BLaER1 (cell line): ENCODE measurements at regions not wholly inside any gene's neighbourhood (a gene's known extent, or its start where the extent isn't known, plus 50 kb on each side); places are given as distances from the start of the nearest gene placed in this dataset.

ENCODE experiments used
- H3K27ac ChIP-seq: shearing (Covaris generic); formaldehyde crosslinking; 2 replicates; pipeline ENCODE4 v1.8.1; 2022
- H3K27me3 ChIP-seq: shearing (Covaris generic); formaldehyde crosslinking; 2 replicates; pipeline ENCODE4 v1.8.1; 2022
- H3K36me3 ChIP-seq: shearing (Covaris generic); formaldehyde crosslinking; 2 replicates; pipeline ENCODE4 v1.8.1; 2022
- H3K4me1 ChIP-seq: shearing (Covaris generic); formaldehyde crosslinking; 2 replicates; pipeline ENCODE4 v1.8.1; 2022
- H3K4me2 ChIP-seq: shearing (Covaris generic); formaldehyde crosslinking; 2 replicates; pipeline ENCODE4 v1.8.1; 2022
- H3K4me3 ChIP-seq: shearing (Covaris generic); formaldehyde crosslinking; 2 replicates; pipeline ENCODE4 v1.8.1; 2022
- H3K9ac ChIP-seq: shearing (Covaris generic); formaldehyde crosslinking; 2 replicates; pipeline ENCODE4 v1.8.1; 2022
- H3K9me3 ChIP-seq: shearing (Covaris generic); formaldehyde crosslinking; 2 replicates; pipeline ENCODE4 v1.8.1; 2022
- H4K20me1 ChIP-seq: shearing (Covaris generic); formaldehyde crosslinking; 2 replicates; pipeline ENCODE4 v1.8.1; 2022
- Cebpa-rat ChIP-seq: shearing (Covaris generic); IDR thresholded peaks from 2 replicates; pipeline ENCODE4 v1.8.1; 2022

DNA sequence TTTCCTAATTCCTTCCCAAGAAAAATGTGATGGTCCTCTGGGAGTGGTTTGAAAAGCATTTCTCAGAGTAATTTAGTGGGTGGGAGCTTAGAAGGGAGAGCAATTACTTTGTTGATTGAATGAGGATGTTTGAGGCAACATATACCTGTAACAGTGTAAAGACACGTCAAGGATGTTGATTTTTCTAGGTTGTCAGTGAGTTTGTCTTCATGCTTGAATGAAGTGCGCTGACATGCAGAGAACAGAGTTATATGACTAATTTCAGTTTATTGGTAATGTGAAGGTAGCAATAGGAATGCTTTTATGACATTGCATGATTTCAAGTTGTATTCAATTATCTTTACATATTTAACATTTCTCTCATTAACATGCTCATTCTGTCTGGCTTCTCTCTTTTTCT, 286.9 kb downstream of the NFKBIZ start:
- Histone ChIP-seq H3K4me1 (no peaks in the 10 kb centered on the region), H3K9me3 (no peaks in the 10 kb centered on the region), H4K20me1 (no peaks in the 10 kb centered on the region), H3K4me3 (no peak overlapping the region), H3K9ac (no peak overlapping the region), H3K36me3 (no peaks in the 10 kb centered on the region), H3K27me3 (no peaks in the 10 kb centered on the region), H3K4me2 (no peak overlapping the region), H3K27ac (no peak overlapping the region)
- no peak for TF ChIP-seq Cebpa-rat

DNA sequence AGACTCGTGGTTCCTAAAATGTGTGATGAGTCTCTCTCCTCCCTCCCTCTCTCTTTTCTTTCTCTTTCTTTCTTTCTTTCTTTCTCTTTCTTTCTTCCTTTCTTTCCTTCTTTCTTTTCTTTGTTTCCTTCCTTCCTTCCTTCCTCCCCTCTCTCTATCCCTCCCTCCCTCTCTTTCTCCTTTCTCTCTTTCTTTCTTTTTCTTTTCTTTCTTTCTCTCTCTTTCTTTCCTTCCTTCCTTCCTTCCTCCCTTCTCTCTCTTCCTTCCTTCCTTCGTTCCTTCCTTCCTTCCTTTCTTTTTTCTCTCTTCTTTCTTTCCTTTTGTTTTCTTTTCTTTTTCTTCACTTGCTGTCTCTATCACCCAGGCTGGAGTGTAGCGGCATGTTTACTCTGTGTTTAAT, 290.8 kb downstream of the NFKBIZ start:
- Histone ChIP-seq H3K9ac (no peak overlapping the region), H3K9me3 (no peaks in the 10 kb centered on the region), H3K36me3 (no peaks in the 10 kb centered on the region), H3K27me3 (no peaks in the 10 kb centered on the region), H3K4me3 (no peak overlapping the region), H3K4me2 (no peak overlapping the region), H3K4me1 (no peaks in the 10 kb centered on the region), H4K20me1 (no peaks in the 10 kb centered on the region), H3K27ac (no peak overlapping the region)
- TF ChIP-seq Cebpa-rat = no peak

- H4K20me1 ChIP-seq = no peaks in the 10 kb centered on the region
- TF ChIP-seq Cebpa-rat = no peak
- no peaks in the 10 kb centered on the region for H3K36me3 ChIP-seq
- no peaks in the 10 kb centered on the region for H3K9me3 ChIP-seq
- H3K27me3 ChIP-seq = no peaks in the 10 kb centered on the region
- no peak overlapping the region for H3K27ac ChIP-seq
- H3K4me2 ChIP-seq = no peak overlapping the region
- H3K9ac ChIP-seq = no peak overlapping the region
- H3K4me3 ChIP-seq = no peak overlapping the region
- H3K4me1 ChIP-seq = no peaks in the 10 kb centered on the region
Measured at GRCh38 chr3:102141096-102141927, 292.0 kb downstream of the NFKBIZ start.

- Histone ChIP-seq H3K36me3 (no peaks in the 10 kb centered on the region), H3K27me3 (no peaks in the 10 kb centered on the region), H3K9me3 (no peaks in the 10 kb centered on the region), H3K4me1 (no peaks in the 10 kb centered on the region), H3K4me3 (no peak overlapping the region), H3K9ac (no peak overlapping the region), H3K27ac (no peak overlapping the region), H4K20me1 (no peaks in the 10 kb centered on the region), H3K4me2 (no peak overlapping the region)
- no peak for TF ChIP-seq Cebpa-rat
Measured at GRCh38 chr3:102141928-102142239, 292.6 kb downstream of the NFKBIZ start.

DNA sequence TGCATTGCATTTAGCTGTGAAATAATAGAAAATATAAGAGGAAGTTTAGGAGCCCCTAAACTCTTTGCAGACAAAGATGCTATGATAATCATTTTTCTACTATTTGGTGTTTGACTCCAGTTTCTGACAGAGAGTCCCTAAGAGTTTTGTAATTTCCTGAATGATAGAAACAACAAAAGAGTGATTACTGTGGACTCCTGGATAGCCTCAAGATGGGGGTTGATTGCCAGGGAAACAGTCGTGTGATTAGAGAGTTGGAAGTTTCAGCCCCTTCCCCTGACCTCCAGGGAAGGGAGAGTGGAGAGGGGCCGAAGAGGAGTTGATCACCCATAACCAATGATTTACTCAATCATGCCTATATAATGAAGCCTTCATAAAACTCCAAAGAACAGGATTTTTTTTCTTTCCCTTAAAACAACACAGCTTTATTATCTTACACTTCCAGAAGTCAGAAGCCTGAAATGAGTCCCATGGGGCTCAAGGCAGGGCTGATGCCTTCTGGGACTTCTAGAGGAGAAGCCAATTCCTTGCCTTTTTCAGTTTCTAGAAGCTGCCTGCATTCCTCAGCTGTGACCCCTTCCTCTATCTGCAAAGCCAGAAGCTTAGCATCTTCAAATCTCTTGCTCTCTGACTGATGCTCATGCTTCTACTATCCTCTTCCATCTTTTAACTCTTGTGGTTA, 292.3 kb upstream of the ZPLD1 start:
- Histone ChIP-seq H3K4me2 (no peak overlapping the region), H3K9ac (no peak overlapping the region)

GRCh38 chr3:102143536-102143935, 291.3 kb upstream of the ZPLD1 start:
- H3K36me3 ChIP-seq = no peaks in the 10 kb centered on the region
- H3K9me3 ChIP-seq = no peaks in the 10 kb centered on the region
- H3K4me1 ChIP-seq = no peaks in the 10 kb centered on the region
- H4K20me1 ChIP-seq = no peaks in the 10 kb centered on the region
- no peak overlapping the region for H3K27ac ChIP-seq
- H3K4me2 ChIP-seq = no peak overlapping the region
- H3K4me3 ChIP-seq = no peak overlapping the region
- no peaks in the 10 kb centered on the region for H3K27me3 ChIP-seq
- no peak for TF ChIP-seq Cebpa-rat
- no peak overlapping the region for H3K9ac ChIP-seq

More for the DNA sequence above, 292.3 kb upstream of the ZPLD1 start:
- Histone ChIP-seq H4K20me1 (no peaks in the 10 kb centered on the region), H3K27ac (no peak overlapping the region), H3K4me1 (no peaks in the 10 kb centered on the region), H3K9me3 (no peaks in the 10 kb centered on the region), H3K27me3 (no peaks in the 10 kb centered on the region), H3K36me3 (no peaks in the 10 kb centered on the region), H3K4me3 (no peak overlapping the region)
- no peak for TF ChIP-seq Cebpa-rat

GRCh38 chr3:102144063-102144462, 290.8 kb upstream of the ZPLD1 start:
- Histone ChIP-seq H3K4me3 (no peak overlapping the region), H4K20me1 (no peaks in the 10 kb centered on the region), H3K4me1 (no peaks in the 10 kb centered on the region), H3K27ac (no peak overlapping the region), H3K27me3 (no peaks in the 10 kb centered on the region), H3K9me3 (no peaks in the 10 kb centered on the region), H3K4me2 (no peak overlapping the region), H3K36me3 (no peaks in the 10 kb centered on the region), H3K9ac (no peak overlapping the region)
- no peak for TF ChIP-seq Cebpa-rat

DNA sequence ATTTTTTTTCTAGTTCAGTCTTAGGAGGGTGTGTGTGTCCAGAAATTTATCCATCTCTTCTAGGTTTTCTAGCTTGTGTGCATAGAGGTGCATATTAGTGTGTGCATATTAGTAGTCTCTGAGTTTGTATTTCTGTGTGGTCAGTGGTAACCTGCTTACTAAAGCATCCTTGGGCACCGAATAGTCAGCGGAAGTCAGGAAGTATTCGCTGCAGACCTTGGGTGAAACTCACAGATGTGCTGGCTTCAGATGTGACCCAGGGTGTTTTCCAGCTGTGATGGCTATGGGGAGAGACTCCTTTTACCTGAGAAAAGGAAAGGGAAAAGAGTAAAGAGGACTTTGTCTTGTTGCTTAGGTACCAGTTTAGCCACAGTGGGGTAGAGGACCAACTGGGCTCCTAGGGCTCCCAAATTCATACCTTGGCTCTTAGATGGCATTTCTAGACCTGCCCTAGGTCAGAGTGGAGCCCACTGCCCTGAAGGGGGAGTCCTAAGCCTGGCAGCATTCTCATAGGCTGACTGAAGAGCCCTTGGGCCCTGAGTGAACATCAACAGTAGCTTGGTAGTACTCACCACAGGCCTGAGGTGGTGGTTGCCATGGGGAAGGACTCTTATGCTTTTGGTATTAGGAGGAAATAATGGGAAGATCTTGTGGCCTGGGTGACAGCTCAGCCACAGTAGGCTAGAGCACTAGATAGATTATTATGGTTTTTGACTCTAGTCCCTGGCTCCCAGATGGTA, 286.0 kb upstream of the ZPLD1 start:
- H3K27ac ChIP-seq = no peak overlapping the region

DNA sequence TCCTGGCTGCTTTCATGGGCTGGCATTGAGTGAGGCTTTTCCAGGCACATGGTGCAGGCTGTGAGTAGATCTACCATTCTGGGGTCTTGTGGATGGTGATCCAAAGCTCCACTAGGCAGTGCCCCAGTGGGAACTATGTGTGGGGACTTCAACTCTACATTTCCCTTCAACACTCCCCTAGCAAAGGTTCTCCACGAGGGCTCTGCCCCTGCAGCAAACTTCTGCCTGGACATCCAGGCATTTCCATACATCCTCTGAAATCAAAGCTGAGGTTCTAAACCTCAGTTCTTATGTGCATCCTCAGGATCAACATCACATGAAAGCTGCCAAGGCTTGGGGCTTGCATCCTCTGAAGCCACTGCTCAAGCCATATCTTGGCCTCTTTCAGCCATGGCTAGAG, 282.9 kb upstream of the ZPLD1 start:
- no peak overlapping the region for H3K9ac ChIP-seq

More for the DNA sequence above, 286.0 kb upstream of the ZPLD1 start:
- Histone ChIP-seq H3K9me3 (peaks cover 20% of the 10 kb centered on the region), H3K4me1 (no peaks in the 10 kb centered on the region), H4K20me1 (no peaks in the 10 kb centered on the region), H3K27me3 (no peaks in the 10 kb centered on the region), H3K36me3 (no peaks in the 10 kb centered on the region), H3K9ac (no peak overlapping the region), H3K4me2 (no peak overlapping the region), H3K4me3 (no peak overlapping the region)
- no peak for TF ChIP-seq Cebpa-rat

DNA sequence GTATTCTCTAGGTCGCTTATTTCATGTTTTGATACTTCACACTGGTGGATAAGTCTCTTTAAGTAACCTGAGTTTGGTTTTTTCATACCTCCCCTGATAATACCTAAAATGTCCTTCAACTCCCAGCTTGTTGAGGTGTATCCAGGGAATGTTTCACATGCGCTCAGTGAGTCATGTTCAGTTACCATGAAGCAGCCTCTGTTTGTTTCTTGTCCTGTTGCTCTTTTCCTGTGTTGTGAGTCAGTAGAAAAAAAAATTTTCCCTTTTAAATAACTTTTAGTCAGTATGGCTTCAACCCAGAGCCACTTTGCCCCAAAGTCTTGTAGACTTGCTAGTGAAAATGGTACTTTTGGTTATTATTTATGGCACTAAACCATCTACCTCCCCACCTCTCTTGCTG, 278.4 kb upstream of the ZPLD1 start:
- Histone ChIP-seq H3K36me3 (no peaks in the 10 kb centered on the region), H4K20me1 (no peaks in the 10 kb centered on the region), H3K9ac (no peak overlapping the region), H3K27me3 (no peaks in the 10 kb centered on the region), H3K4me1 (no peaks in the 10 kb centered on the region), H3K27ac (no peak overlapping the region), H3K9me3 (peaks cover 13% of the 10 kb centered on the region), H3K4me3 (no peak overlapping the region), H3K4me2 (no peak overlapping the region)
- no peak for TF ChIP-seq Cebpa-rat

More for the DNA sequence above, 282.9 kb upstream of the ZPLD1 start:
- H3K4me2 ChIP-seq = no peak overlapping the region
- no peak overlapping the region for H3K27ac ChIP-seq
- no peak for TF ChIP-seq Cebpa-rat
- no peaks in the 10 kb centered on the region for H3K4me1 ChIP-seq
- no peak overlapping the region for H3K4me3 ChIP-seq
- peaks cover 20% of the 10 kb centered on the region for H3K9me3 ChIP-seq
- no peaks in the 10 kb centered on the region for H3K27me3 ChIP-seq
- no peaks in the 10 kb centered on the region for H3K36me3 ChIP-seq
- no peaks in the 10 kb centered on the region for H4K20me1 ChIP-seq
